Suprapubic skin (tissue), 2 donors: ENCODE measurements at regions not wholly inside any gene's neighbourhood (a gene's known extent, or its start where the extent isn't known, plus 50 kb on each side); places are given as distances from the start of the nearest gene placed in this dataset.

Experiments
- EP300 ChIP-seq: sonication (generic); formaldehyde crosslinking; IDR thresholded peaks from one replicate; pipeline ENCODE4 v1.6.1; 2017; ENCODE audit warnings: antibody characterized with exemption
- POLR2A ChIP-seq, 2 donors: fragments of 450-650 bp; IDR thresholded peaks; one replicate each; pipeline ENCODE4 v1.6.1; 2017; ENCODE audit warnings: antibody characterized with exemption in 2 of 2, mild to moderate bottlenecking in 2 of 2, moderate library complexity in 2 of 2

GRCh38 chr20:4306206-4306605 lies 57.1 kb upstream of the ADRA1D start:
- TF ChIP-seq POLR2A (IDR thresholded peaks at IDR 0.05) (no peak), EP300 (no peak)
